Fibroblast of peridontal ligament (primary cell): ENCODE measurements at regions not wholly inside any gene's neighbourhood (a gene's known extent, or its start where the extent isn't known, plus 50 kb on each side); places are given as distances from the start of the nearest gene placed in this dataset.
A peak's percentile ranks its signal among the peaks of the same experiment; 100 is the strongest.

ENCODE experiments used
- DNase-seq: peaks from one replicate; pipeline ENCODE4 v3.0.0-alpha.2; 2010; ENCODE audit errors: extremely low read depth

DNA sequence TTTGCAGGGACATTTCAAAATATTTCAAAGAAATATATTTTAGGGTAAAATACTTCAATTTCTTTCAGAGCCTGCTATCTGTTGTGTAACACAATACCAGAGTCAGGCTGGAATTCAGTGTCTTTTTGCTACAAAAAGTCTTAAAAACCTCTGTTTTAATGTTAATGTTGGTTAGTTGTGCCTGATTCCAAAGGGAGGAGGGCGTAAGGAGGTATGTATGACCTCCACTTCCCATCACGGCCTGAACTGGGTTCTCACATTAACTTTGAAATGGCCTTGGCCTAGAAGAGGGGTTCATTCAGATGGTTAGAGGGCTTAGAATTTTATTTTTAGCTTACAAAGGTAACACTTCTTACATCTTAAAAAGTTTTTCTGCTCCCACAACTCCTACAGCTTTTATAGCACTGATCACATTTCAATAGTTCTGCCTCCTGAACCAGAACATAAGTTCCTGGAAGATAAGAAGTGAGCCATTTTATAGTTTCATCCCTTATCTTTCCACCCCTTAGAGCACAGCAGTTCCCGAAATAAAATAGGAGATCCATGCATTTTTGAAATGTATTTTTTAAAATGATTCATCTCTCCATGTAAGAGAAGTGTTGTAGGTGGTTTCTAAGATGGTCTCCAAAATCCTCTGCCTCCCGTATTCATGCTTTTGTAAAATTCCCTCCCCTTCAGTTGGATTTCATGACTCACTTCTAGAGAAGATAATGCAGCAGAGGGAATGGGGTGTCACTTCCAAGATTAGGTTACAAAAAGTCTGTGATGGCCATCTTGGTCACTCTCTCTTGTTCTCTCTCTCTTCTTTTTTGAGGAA, 543.1 kb upstream of the NECTIN3 start:
- peak; percentile 12 for DNase-seq

GRCh38 chr3:110530902-110531301, 540.7 kb upstream of the NECTIN3 start:
- no peak for DNase-seq

DNA sequence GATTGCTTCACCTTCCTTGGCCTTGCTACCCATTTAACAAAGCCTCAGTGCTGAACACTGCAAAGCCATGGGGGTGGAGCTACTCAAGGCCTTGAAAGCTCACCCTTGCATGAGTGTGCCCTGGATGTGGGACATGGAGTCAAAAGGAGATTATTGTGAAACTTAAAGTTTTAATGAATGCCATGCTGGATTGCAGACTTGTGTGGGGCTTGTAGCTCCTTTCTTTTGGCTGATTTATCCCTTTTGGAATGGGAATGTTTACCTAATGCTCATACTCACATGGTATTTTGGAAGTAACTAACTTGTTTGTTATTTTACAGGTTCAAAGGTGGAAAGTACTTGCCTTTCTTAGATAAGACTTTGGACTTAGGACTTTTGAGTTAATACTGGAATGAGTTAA, 538.5 kb upstream of the NECTIN3 start:
- DNase-seq = peak; percentile 82

- peak; percentile 51 for DNase-seq
Observed at GRCh38 chr3:110542552-110543150, 529.0 kb upstream of the NECTIN3 start.

DNA sequence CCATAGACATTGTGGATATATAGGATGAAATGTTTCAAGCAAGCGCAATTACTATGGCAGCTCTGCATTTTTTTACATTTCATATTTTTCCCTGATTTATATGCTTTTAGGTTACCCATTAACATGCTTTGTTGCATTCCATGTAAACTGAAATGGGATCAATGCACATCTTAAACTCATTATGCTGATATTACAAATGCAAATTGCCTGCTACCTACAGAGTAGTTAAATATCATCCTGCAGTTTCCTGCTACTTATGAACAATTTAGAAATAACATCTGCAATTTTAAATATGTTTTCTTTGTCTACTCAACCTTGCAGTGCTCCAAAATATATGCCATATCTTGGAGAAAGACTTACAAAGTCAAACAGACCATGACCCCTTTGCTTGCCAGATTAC, 526.9 kb upstream of the NECTIN3 start:
- no peak for DNase-seq

DNA sequence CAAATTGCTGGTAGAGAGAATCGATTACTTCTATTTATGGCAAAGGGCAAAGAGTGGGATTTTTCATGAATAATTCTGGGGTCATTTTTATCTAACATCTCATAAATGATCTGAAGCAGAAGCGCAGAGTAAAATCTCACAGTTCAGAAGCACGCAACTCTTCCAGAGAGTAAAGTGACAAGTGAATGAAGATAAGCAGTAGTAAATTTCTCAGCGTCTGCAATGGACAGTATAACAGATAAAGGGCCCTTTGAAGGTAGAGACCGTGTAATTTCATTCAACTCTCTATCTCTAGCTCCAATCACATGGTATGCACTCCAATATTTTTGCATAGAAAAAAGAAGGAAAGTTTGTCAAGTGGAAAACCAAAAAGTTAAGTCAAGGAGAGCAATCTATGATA, 521.1 kb upstream of the NECTIN3 start:
- DNase-seq = no peak

GRCh38 chr3:110562621-110563020, 509.0 kb upstream of the NECTIN3 start:
- DNase-seq = peak; percentile 17

DNA sequence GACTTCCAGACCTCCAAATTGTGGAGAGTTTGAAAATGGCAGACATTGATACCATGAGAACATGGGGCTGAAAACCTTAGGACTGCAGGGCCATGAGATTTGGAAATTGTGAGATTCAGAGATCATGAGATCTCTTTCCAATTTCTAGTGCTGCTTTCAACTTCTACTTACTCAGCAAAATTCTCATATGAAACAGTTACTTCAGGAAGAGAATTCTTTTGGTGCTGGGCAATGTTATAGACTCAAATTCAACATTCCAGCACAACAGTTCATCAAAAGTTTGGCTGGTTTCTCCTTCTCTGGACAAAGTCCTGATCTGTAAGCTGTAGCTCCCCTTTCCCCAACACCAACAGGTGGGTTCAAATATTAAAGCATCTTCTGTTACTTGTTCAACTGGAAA, 506.9 kb upstream of the NECTIN3 start:
- DNase-seq = peak; percentile 53

DNA sequence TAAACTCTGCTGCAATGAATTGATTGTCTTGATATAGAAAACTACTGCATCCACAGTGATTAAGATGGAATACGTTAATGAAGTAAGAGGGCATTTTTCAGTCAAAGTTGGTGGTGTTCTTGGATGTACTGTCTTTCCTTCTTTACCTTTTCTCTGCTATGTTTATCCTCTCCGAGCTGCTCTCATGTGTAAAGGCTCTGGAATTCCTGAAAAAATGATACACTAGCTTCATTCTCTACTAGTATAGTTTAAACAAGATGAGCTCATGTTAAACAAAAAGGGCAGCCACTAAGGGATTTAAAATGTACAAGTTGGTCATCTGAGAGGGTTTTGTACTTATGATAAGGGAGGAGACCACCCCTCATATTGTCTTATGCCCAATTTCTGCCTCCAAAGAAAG, 504.6 kb upstream of the NECTIN3 start:
- DNase-seq = peak; percentile 18

- peak; percentile 95 for DNase-seq
Observed at GRCh38 chr3:110568246-110568645, 503.4 kb upstream of the NECTIN3 start.

DNA sequence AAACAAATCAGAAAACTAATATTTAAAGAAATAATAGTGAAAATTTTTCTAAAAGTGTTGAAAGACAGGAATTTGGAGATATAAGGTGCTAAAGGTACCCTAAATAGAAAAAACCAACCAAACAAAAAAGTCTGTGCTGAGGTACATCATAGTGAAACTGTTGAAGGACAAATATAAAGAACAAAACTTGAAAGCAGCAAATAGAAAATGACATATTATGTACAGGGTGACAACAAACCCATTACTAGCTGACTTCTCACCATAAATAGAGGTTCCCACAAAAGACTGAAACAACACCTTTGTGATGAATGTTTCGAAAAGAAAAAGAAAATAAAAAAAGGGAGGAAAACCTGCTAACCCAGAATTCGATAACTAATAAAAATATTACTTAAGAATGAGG, 502.5 kb upstream of the NECTIN3 start:
- DNase-seq = no peak

- no peak for DNase-seq
Observed at GRCh38 chr3:110575702-110576101, 495.9 kb upstream of the NECTIN3 start.

DNA sequence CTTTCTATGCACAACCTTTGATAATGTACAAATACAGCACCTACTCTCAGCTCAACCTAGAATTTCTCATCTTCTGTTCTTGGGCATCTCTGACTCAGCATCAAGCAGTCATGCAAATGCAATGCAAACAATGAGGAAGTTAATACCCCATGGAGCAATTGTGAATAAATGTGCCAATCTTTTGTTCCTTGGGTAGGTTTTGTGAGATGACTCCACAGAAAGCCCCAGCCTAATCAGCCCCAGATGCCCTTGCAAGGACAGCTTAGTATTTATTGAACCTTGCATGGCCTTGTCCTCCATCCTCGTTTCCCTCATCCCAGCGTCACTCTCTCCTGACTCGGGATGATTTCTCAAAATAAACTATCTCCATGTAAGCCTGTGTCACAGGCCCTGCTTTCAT, 494.7 kb upstream of the NECTIN3 start:
- DNase-seq = peak; percentile 94

DNA sequence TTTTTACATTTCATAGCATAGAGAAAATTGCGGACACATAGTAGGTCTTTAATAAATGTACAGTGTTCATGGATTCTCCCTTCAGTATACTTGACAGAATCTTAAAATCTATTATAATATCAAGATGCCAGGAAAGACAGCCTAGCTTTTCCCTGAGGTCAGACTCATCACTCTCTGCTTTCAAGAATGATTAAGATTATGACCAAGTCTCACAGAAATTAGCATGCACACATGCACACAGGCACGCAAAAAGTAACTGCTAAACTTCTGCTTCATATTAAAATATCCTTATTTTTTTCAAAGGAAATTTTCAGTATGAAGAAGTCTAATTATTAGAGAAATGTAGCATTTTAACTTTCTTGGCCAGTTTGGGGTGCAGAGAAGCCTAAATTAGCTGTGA, 493.8 kb upstream of the NECTIN3 start:
- peak; percentile 59 for DNase-seq

- DNase-seq = peak; percentile 73
Observed at GRCh38 chr3:110579840-110580550, 491.6 kb upstream of the NECTIN3 start.

DNA sequence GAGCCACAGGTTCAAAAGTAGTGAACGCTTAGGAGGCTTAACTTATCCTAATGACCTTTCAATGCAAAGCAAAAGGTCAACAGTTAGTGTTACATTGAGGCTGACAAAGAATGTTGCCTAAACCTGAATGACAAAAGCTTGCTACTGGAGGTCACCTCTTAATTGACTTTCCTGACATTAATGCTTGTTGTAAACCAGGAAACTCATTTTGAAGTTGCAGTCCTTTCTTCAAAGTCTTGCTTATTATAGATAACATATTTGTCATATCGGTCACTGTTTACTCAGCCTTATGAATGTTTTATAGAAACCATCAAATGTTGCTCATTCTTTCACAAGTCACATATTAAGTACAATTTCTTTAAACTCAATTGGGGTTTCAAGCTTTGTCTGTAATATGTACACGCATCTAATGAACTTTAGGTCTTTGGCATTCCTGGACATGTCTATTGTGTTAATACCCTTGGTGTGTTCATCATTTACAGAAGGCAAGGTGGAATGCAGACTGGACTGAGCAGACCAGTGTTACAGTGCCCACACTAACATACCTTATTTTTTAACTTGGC, 488.2 kb upstream of the NECTIN3 start:
- DNase-seq = peak; percentile 29

- DNase-seq = peak; percentile 42
Observed at GRCh38 chr3:110588906-110589305, 482.7 kb upstream of the NECTIN3 start.

DNA sequence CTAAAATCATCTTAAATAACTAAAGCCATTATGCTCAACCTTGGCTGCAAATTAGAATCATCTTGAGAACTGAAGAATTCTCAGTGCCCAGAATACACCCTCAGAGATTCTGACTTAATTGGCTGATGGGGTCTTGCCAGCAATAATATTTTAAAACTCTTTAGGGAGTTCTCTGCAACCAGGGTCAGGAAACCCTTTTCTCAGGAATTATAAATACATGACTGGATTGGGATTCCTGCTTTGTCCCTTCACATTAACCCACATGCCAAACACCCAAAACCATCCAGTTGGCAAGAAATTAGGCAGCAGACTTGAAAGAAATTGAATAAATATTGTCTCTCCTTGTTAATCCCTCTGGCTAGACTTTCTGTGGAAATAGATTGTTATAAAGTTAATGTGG, 482.3 kb upstream of the NECTIN3 start:
- peak; percentile 82 for DNase-seq

GRCh38 chr3:110593749-110594148, 477.9 kb upstream of the NECTIN3 start:
- no peak for DNase-seq

- DNase-seq = peak; percentile 66
Observed at GRCh38 chr3:110598847-110599490, 472.6 kb upstream of the NECTIN3 start.

GRCh38 chr3:110608566-110608965, 463.1 kb upstream of the NECTIN3 start:
- DNase-seq = peak; percentile 75

- no peak for DNase-seq
Observed at GRCh38 chr3:110612045-110612444, 459.6 kb upstream of the NECTIN3 start.
